Stimulated activated naive B cell treated with anti-CD40 and anti-IgM and Interleukin-4, amounts not matched to agents 10 μg/mL and 1 μg/mL and 100 μg/mL, for 72 hours (primary cell): ENCODE measurements at regions not wholly inside any gene's neighbourhood (a gene's known extent, or its start where the extent isn't known, plus 50 kb on each side); places are given as distances from the start of the nearest gene placed in this dataset.

Experiments used
- ATAC-seq, 2 donors: fragments of 150-1000 bp; cut with Tn5 transposase; replicated peaks; 2 replicates each; pipeline ENCODE4 v1.10.0; 2021; ENCODE audit warnings: moderate library complexity in 1 of 2
- DNase-seq: peaks from one replicate; pipeline ENCODE4 v3.0.0; 2021
- H3K27ac Mint-ChIP-seq: one replicate; pipeline ENCODE4 v1.8.0; 2022; ENCODE audit warnings: mild to moderate bottlenecking, mixed read lengths
- H3K27me3 Mint-ChIP-seq, 2 donors: one replicate each; pipeline ENCODE4 v1.8.0; 2022; ENCODE audit warnings: mixed read lengths in 2 of 2
- H3K36me3 Mint-ChIP-seq, 2 donors: one replicate each; pipeline ENCODE4 v1.8.0; 2022; ENCODE audit warnings: mixed read lengths in 2 of 2, mild to moderate bottlenecking in 1 of 2
- H3K4me1 Mint-ChIP-seq, 2 donors: one replicate each; pipeline ENCODE4 v1.8.0; 2022; ENCODE audit warnings: mixed read lengths in 2 of 2, mild to moderate bottlenecking in 1 of 2
- H3K4me3 Mint-ChIP-seq, 2 donors: one replicate each; pipeline ENCODE4 v1.8.0; 2022; ENCODE audit warnings: mild to moderate bottlenecking in 2 of 2, mixed read lengths in 2 of 2, moderate library complexity in 1 of 2
- H3K9me3 Mint-ChIP-seq, 2 donors: one replicate each; pipeline ENCODE4 v1.8.0; 2022; ENCODE audit warnings: mixed read lengths in 2 of 2, mild to moderate bottlenecking in 1 of 2

- H3K36me3 Mint-ChIP-seq: no peaks in the 10 kb centered on the region
- H3K9me3 Mint-ChIP-seq: peaks cover 0 to 4% of the 10 kb centered on the region in 2 donors
- ATAC-seq (no peak), DNase-seq (no peak)
- no peak overlapping the region for H3K4me3 Mint-ChIP-seq
- peaks cover 0 to 5% of the 10 kb centered on the region in 2 donors for H3K27me3 Mint-ChIP-seq
- H3K4me1 Mint-ChIP-seq: no peaks in the 10 kb centered on the region
- H3K27ac Mint-ChIP-seq: no peak overlapping the region
Observed at GRCh38 chr11:134754521-134755198, 342.6 kb upstream of the B3GAT1 start.

GRCh38 chr11:134753771-134754520, 341.9 kb upstream of the B3GAT1 start:
- Mint-ChIP-seq H3K4me3 (no peak overlapping the region), H3K36me3 (no peaks in the 10 kb centered on the region), H3K27me3 (peaks cover 0 to 5% of the 10 kb centered on the region in 2 donors), H3K27ac (no peak overlapping the region), H3K4me1 (no peaks in the 10 kb centered on the region), H3K9me3 (peaks cover 2 to 4% of the 10 kb centered on the region in 2 donors)
- ATAC-seq (no peak), DNase-seq (no peak)

GRCh38 chr11:134752964-134753770, 341.1 kb upstream of the B3GAT1 start:
- Mint-ChIP-seq H3K36me3 (no peaks in the 10 kb centered on the region), H3K27me3 (peaks cover 0 to 5% of the 10 kb centered on the region in 2 donors), H3K4me1 (no peaks in the 10 kb centered on the region), H3K4me3 (no peak overlapping the region), H3K9me3 (peaks cover 4 to 6% of the 10 kb centered on the region in 2 donors), H3K27ac (no peak overlapping the region)
- no peak for DNase-seq
- ATAC-seq: no peak

GRCh38 chr11:134752526-134752925, 340.5 kb upstream of the B3GAT1 start:
- peaks cover 0 to 5% of the 10 kb centered on the region in 2 donors for H3K27me3 Mint-ChIP-seq
- no peak for ATAC-seq
- H3K36me3 Mint-ChIP-seq: no peaks in the 10 kb centered on the region
- no peak for DNase-seq
- peaks cover 4 to 7% of the 10 kb centered on the region in 2 donors for H3K9me3 Mint-ChIP-seq
- H3K27ac Mint-ChIP-seq: no peak overlapping the region
- no peaks in the 10 kb centered on the region for H3K4me1 Mint-ChIP-seq
- H3K4me3 Mint-ChIP-seq: no peak overlapping the region

GRCh38 chr11:134751766-134752165, 339.7 kb upstream of the B3GAT1 start:
- Mint-ChIP-seq H3K27ac (no peak overlapping the region), H3K36me3 (no peaks in the 10 kb centered on the region), H3K4me3 (no peak overlapping the region), H3K27me3 (peaks cover 0 to 1% of the 10 kb centered on the region in 2 donors), H3K9me3 (peaks cover 4 to 9% of the 10 kb centered on the region in 2 donors), H3K4me1 (no peaks in the 10 kb centered on the region)
- no peak for DNase-seq
- no peak for ATAC-seq

- DNase-seq (no peak), ATAC-seq (no peak)
- Mint-ChIP-seq H3K9me3 (peaks cover 4 to 9% of the 10 kb centered on the region in 2 donors), H3K27ac (no peak overlapping the region), H3K4me3 (no peak overlapping the region), H3K36me3 (no peaks in the 10 kb centered on the region), H3K27me3 (no peaks in the 10 kb centered on the region), H3K4me1 (no peaks in the 10 kb centered on the region)
Observed at GRCh38 chr11:134751031-134751585, 339.1 kb upstream of the B3GAT1 start.

- peaks cover 4 to 9% of the 10 kb centered on the region in 2 donors for H3K9me3 Mint-ChIP-seq
- no peaks in the 10 kb centered on the region for H3K4me1 Mint-ChIP-seq
- no peak for ATAC-seq
Observed at GRCh38 chr11:134750619-134751018, 338.6 kb upstream of the B3GAT1 start.

GRCh38 chr11:134749040-134749839, 337.2 kb upstream of the B3GAT1 start:
- ATAC-seq (no peak), DNase-seq (no peak)
- no peaks in the 10 kb centered on the region for H3K27me3 Mint-ChIP-seq
- H3K36me3 Mint-ChIP-seq: no peaks in the 10 kb centered on the region
- no peak overlapping the region for H3K4me3 Mint-ChIP-seq
- no peak overlapping the region for H3K27ac Mint-ChIP-seq
- no peaks in the 10 kb centered on the region for H3K4me1 Mint-ChIP-seq
- peaks cover 0 to 9% of the 10 kb centered on the region in 2 donors for H3K9me3 Mint-ChIP-seq

More at GRCh38 chr11:134750619-134751018, 338.6 kb upstream of the B3GAT1 start:
- no peak for DNase-seq
- no peaks in the 10 kb centered on the region for H3K27me3 Mint-ChIP-seq
- H3K36me3 Mint-ChIP-seq: no peaks in the 10 kb centered on the region
- H3K27ac Mint-ChIP-seq: no peak overlapping the region
- H3K4me3 Mint-ChIP-seq: no peak overlapping the region

- Mint-ChIP-seq H3K27me3 (no peaks in the 10 kb centered on the region), H3K9me3 (peaks cover 0 to 9% of the 10 kb centered on the region in 2 donors), H3K4me3 (no peak overlapping the region), H3K27ac (no peak overlapping the region), H3K4me1 (no peaks in the 10 kb centered on the region), H3K36me3 (no peaks in the 10 kb centered on the region)
- ATAC-seq: no peak
- no peak for DNase-seq
Observed at GRCh38 chr11:134746609-134747008, 334.6 kb upstream of the B3GAT1 start.

GRCh38 chr11:134745456-134745855, 333.4 kb upstream of the B3GAT1 start:
- DNase-seq (no peak), ATAC-seq (no peak)
- no peaks in the 10 kb centered on the region for H3K27me3 Mint-ChIP-seq
- H3K36me3 Mint-ChIP-seq: no peaks in the 10 kb centered on the region
- H3K27ac Mint-ChIP-seq: no peak overlapping the region
- peaks cover 0 to 9% of the 10 kb centered on the region in 2 donors for H3K9me3 Mint-ChIP-seq
- H3K4me1 Mint-ChIP-seq: no peaks in the 10 kb centered on the region
- H3K4me3 Mint-ChIP-seq: no peak overlapping the region

- Mint-ChIP-seq H3K27me3 (no peaks in the 10 kb centered on the region), H3K4me3 (no peak overlapping the region), H3K36me3 (no peaks in the 10 kb centered on the region)
Observed at GRCh38 chr11:134743820-134744195, 331.8 kb upstream of the B3GAT1 start.

GRCh38 chr11:134742956-134743819, 331.1 kb upstream of the B3GAT1 start:
- H3K27ac Mint-ChIP-seq: no peak overlapping the region
- H3K27me3 Mint-ChIP-seq: no peaks in the 10 kb centered on the region
- peaks cover 0 to 3% of the 10 kb centered on the region in 2 donors for H3K9me3 Mint-ChIP-seq
- H3K4me3 Mint-ChIP-seq: no peak overlapping the region
- ATAC-seq: no peak
- no peaks in the 10 kb centered on the region for H3K4me1 Mint-ChIP-seq
- H3K36me3 Mint-ChIP-seq: no peaks in the 10 kb centered on the region
- no peak for DNase-seq

More at GRCh38 chr11:134743820-134744195, 331.8 kb upstream of the B3GAT1 start:
- no peak for DNase-seq
- no peak overlapping the region for H3K27ac Mint-ChIP-seq
- H3K9me3 Mint-ChIP-seq: peaks cover 0 to 7% of the 10 kb centered on the region in 2 donors
- no peaks in the 10 kb centered on the region for H3K4me1 Mint-ChIP-seq
- no peak for ATAC-seq

- no peak overlapping the region for H3K4me3 Mint-ChIP-seq
- H3K36me3 Mint-ChIP-seq: no peaks in the 10 kb centered on the region
- no peak for DNase-seq
- no peak for ATAC-seq
- no peak overlapping the region for H3K27ac Mint-ChIP-seq
- H3K9me3 Mint-ChIP-seq: peaks cover 0 to 2% of the 10 kb centered on the region in 2 donors
- no peaks in the 10 kb centered on the region for H3K4me1 Mint-ChIP-seq
- H3K27me3 Mint-ChIP-seq: no peaks in the 10 kb centered on the region
Observed at GRCh38 chr11:134742224-134742612, 330.2 kb upstream of the B3GAT1 start.
